ENCODE measurements at regions not wholly inside any gene's neighbourhood (a gene's known extent, or its start where the extent isn't known, plus 50 kb on each side); places are given as distances from the start of the nearest gene placed in this dataset.

DNA sequence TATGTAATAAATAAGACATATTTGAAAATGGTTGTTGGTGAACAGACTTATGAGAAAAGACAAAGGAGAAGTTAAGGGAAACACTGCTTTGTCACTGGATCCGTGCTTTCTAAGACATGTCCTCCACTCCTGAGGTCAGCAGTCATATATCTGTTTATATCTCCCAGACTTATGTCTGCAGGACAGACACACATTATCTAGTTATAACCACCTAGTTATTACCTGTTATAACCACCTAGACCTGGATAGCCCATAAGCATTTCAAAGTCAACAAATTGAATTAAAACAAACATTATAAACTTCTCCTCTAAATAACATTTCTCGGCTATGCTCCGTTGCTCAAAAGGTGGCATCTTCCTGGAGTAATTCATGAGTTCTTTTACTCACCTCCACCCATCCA lies 96.4 kb downstream of the SPRY2 start:
- no peaks in the 10 kb centered on the region for H4K20me1 ChIP-seq (ENCODE audit: insufficient read depth, low read length)
- no peak overlapping the region for H2BK15ac ChIP-seq (ENCODE audit: low read depth, low read length)
- H2AK5ac ChIP-seq (ENCODE audit: low read depth, low read length) = no peak overlapping the region
- BruUV-seq (replicated peaks) = no TSS peak
- no peak overlapping the region for H3K4ac ChIP-seq (ENCODE audit: low read depth, low read length)
- H3K9me3 ChIP-seq (ENCODE audit: control insufficient read depth, insufficient read depth, low read length) = no peaks in the 10 kb centered on the region
- no peak overlapping the region for H4K91ac ChIP-seq (ENCODE audit: insufficient read depth, low read depth, low read length)
- dilution Hi-C loops (cut with HindIII; ENCODE audit: low sequenced_read_pairs, unreplicated experiment) (no loop called here), intact Hi-C loops (cut with micrococcal nuclease) (no loop called here), in situ Hi-C loops (cut with MboI; ENCODE audit: low sequenced_read_pairs) (no loop called here)
- no peaks in the 10 kb centered on the region for H3K9me1 ChIP-seq (ENCODE audit: insufficient read depth, low read length)
- H2BK5ac ChIP-seq (ENCODE audit: low read depth, low read length, poor library complexity, severe bottlenecking) = no peak overlapping the region
- no peak overlapping the region for H2BK20ac ChIP-seq (ENCODE audit: low read depth, low read length)
- H3K27ac ChIP-seq (ENCODE audit: insufficient read depth, low read length) = no peak overlapping the region
- WGBS, 2 experiments (ENCODE audit: extremely low coverage in 2 of 2, insufficient read length in 1 of 2) = no CpG with 5 or more reads among the region's 3 CpGs
- no peak overlapping the region for H3K4me3 ChIP-seq (ENCODE audit: insufficient read depth, low read depth, low read length)
- no peak overlapping the region for H4K5ac ChIP-seq (ENCODE audit: low read depth, low read length)
- H3K9ac ChIP-seq (ENCODE audit: low read depth, low read length) = no peak overlapping the region
- no peak overlapping the region for H3K23ac ChIP-seq (ENCODE audit: low read depth, low read length)
- ChIA-PET CTCF (no interaction called here), POLR2A (ENCODE audit: unreplicated experiment) (no interaction called here)
- H2AK9ac ChIP-seq (replicated peaks; ENCODE audit: low read depth, low read length, poor library complexity) = no peak overlapping the region
- no peak for ATAC-seq (ENCODE audit: low read depth)
- no peak for TF ChIP-seq RAD21 (IDR thresholded peaks at IDR 0.05; ENCODE audit: low read length)
- no peak for TF ChIP-seq BHLHE40 (IDR thresholded peaks at IDR 0.05; ENCODE audit: low read depth, low read length)
- H3K18ac ChIP-seq (ENCODE audit: low read depth, low read length) = no peak overlapping the region
- H3K56ac ChIP-seq (ENCODE audit: extremely low read depth, insufficient read depth, low read length) = no peak overlapping the region
- H4K8ac ChIP-seq (ENCODE audit: low read depth in 2 of 2, low read length in 2 of 2) = no peak overlapping the region
- H3K27me3 ChIP-seq (ENCODE audit: control insufficient read depth, insufficient read depth, low read length) = no peaks in the 10 kb centered on the region
- no peaks in the 10 kb centered on the region for H3K79me1 ChIP-seq (ENCODE audit: low read depth in 1 of 2, low read length in 2 of 2)
- H3K36me3 ChIP-seq (ENCODE audit: control insufficient read depth, insufficient read depth, low read length) = no peaks in the 10 kb centered on the region
- no peak overlapping the region for H2BK120ac ChIP-seq (ENCODE audit: low read depth, low read length)
- DNase-seq = no peak
- no peak overlapping the region for H3K14ac ChIP-seq (replicated peaks; ENCODE audit: low read depth, low read length)
- H3K4me2 ChIP-seq (ENCODE audit: low read depth, low read length) = no peak overlapping the region
- no peaks in the 10 kb centered on the region for H3K4me1 ChIP-seq (ENCODE audit: control insufficient read depth, insufficient read depth, low read length)
- no peak overlapping the region for H2AFZ ChIP-seq (replicated peaks; ENCODE audit: low read length, poor library complexity)

All from IMR-90 (cell line).